Endothelial cell of umbilical vein (primary cell): ENCODE measurements at regions not wholly inside any gene's neighbourhood (a gene's known extent, or its start where the extent isn't known, plus 50 kb on each side); places are given as distances from the start of the nearest gene placed in this dataset.

Experiments used
- BruUV-seq: library from RNA; stranded (reverse); fragments of 400-500 nt; replicated peaks from 2 replicates; lab custom pipeline; 2021; lab: Mats Ljungman, UMichigan
- CTCF ChIA-PET: fragments of 300-600, 350-600 bp; sonication (Branson Sonifier 250); formaldehyde crosslinking; loops from one replicate; lab custom pipeline; 2021; ENCODE audit warnings: antibody characterized with exemption, inconsistent platforms; lab: Charles Lee
- POLR2A ChIA-PET: fragments of 300-600, 350-600 bp; sonication (Branson Sonifier 250); formaldehyde crosslinking; loops from one replicate; lab custom pipeline; 2021; ENCODE audit warnings: antibody characterized with exemption, inconsistent platforms; lab: Charles Lee
- DNase-seq: peaks from one replicate; pipeline ENCODE4 v3.0.0-alpha.2; 2011; ENCODE audit warnings: low read depth, low spot score
- FAIRE-seq: peaks from 2 replicates; lab custom pipeline; 2011; peaks lifted over from hg19 to GRCh38; lab: Jason Lieb, UNC
- H2AFZ ChIP-seq: 2 replicates; pipeline ENCODE4 v1.6.0; 2012; ENCODE audit warnings: low read depth, low read length, control low read depth, inconsistent platforms
- H3K27ac ChIP-seq: 2 replicates; pipeline ENCODE4 v1.5.1; 2011; ENCODE audit warnings: low read depth, mild to moderate bottlenecking, control low read depth, low read length, moderate library complexity; ENCODE audit not compliant: insufficient read depth
- H3K27me3 ChIP-seq, 2 experiments: 2 replicates each; pipeline versions ENCODE4 v1.6.0 to v1.6.1; 2011; ENCODE audit warnings: low read length in 2 of 2, mixed read lengths in 1 of 2; ENCODE audit not compliant: control insufficient read depth in 2 of 2, insufficient read depth in 2 of 2
- H3K36me3 ChIP-seq, 2 experiments: 2 replicates in 1 of 2; 3 replicates in 1 of 2; pipeline ENCODE4 v1.5.1; 2011; ENCODE audit warnings: low read length in 2 of 2, mild to moderate bottlenecking in 1 of 2, moderate library complexity in 1 of 2; ENCODE audit not compliant: control insufficient read depth in 2 of 2, insufficient read depth in 2 of 2; ENCODE audit errors: extremely low read depth in 1 of 2
- H3K4me1 ChIP-seq: 3 replicates; pipeline ENCODE4 v1.5.1; 2011; ENCODE audit warnings: mild to moderate bottlenecking, low read length; ENCODE audit not compliant: control insufficient read depth, insufficient read depth; ENCODE audit errors: extremely low read depth
- H3K4me2 ChIP-seq: 2 replicates; pipeline ENCODE4 v1.6.1; 2011; ENCODE audit warnings: low read length, control low read depth, mixed read lengths; ENCODE audit not compliant: insufficient read depth
- H3K4me3 ChIP-seq, 3 experiments: fragments of 200-600 bp in 1 of 3; sonication (generic), shearing (Covaris generic) in 1 of 3; replicated peaks in 1 of 3; 2 replicates each; pipeline ENCODE4 v1.5.1; 2011 to 2016; ENCODE audit warnings: control low read depth in 3 of 3, low read length in 3 of 3, mild to moderate bottlenecking in 2 of 3, inconsistent platforms in 1 of 3, low read depth in 1 of 3, moderate library complexity in 1 of 3; ENCODE audit not compliant: insufficient read depth in 1 of 3
- H3K79me2 ChIP-seq: 2 replicates; pipeline ENCODE4 v1.6.0; 2012; ENCODE audit warnings: low read length, inconsistent platforms; ENCODE audit not compliant: control insufficient read depth, insufficient read depth
- H3K9ac ChIP-seq: replicated peaks from 2 replicates; pipeline ENCODE3; 2011; ENCODE audit warnings: low read length, control low read depth; ENCODE audit not compliant: insufficient read depth; ENCODE audit errors: extremely low read depth
- H3K9me1 ChIP-seq: replicated peaks from 3 replicates; pipeline ENCODE4 v1.6.0; 2011; ENCODE audit warnings: mild to moderate bottlenecking, low read length; ENCODE audit not compliant: control insufficient read depth, insufficient read depth; ENCODE audit errors: extremely low read depth
- H3K9me3 ChIP-seq: replicated peaks from 2 replicates; pipeline ENCODE4 v1.5.1; 2012; ENCODE audit warnings: low read length, inconsistent platforms; ENCODE audit not compliant: control insufficient read depth, insufficient read depth
- H4K20me1 ChIP-seq: replicated peaks from 2 replicates; pipeline ENCODE3; 2011; ENCODE audit warnings: mild to moderate bottlenecking, low read length; ENCODE audit not compliant: control insufficient read depth, insufficient read depth; ENCODE audit errors: extremely low read depth
- CTCF ChIP-seq, 2 donors: IDR thresholded peaks; 1 replicate in 1 of 2; 2 replicates in 1 of 2; pipeline ENCODE4 v1.5.1; 2011; ENCODE audit warnings: low read length in 2 of 2, mild to moderate bottlenecking in 2 of 2, moderate library complexity in 2 of 2, control low read depth in 1 of 2, inconsistent platforms in 1 of 2, low read depth in 1 of 2; ENCODE audit not compliant: insufficient read depth in 1 of 2; ENCODE audit errors: extremely low read depth in 1 of 2
- EZH2 ChIP-seq: IDR thresholded peaks from 2 replicates; pipeline ENCODE4 v1.6.1; 2012; ENCODE audit warnings: borderline replicate concordance, low read depth, mild to moderate bottlenecking, moderate library complexity, low read length, inconsistent platforms; ENCODE audit not compliant: severe bottlenecking
- FOS ChIP-seq: IDR thresholded peaks from 2 replicates; pipeline ENCODE4 v1.6.1; 2011; ENCODE audit warnings: mild to moderate bottlenecking, low read length, moderate library complexity, borderline replicate concordance; ENCODE audit not compliant: insufficient read depth
- GATA2 ChIP-seq: IDR thresholded peaks from 2 replicates; pipeline ENCODE4 v1.7.0; 2011; ENCODE audit warnings: low read depth, mild to moderate bottlenecking, moderate library complexity, mixed read lengths, low read length; ENCODE audit not compliant: insufficient read length, insufficient read depth
- JUN ChIP-seq: IDR thresholded peaks from 2 replicates; pipeline ENCODE4 v1.6.1; 2011; ENCODE audit warnings: borderline replicate concordance, low read depth; ENCODE audit not compliant: insufficient read length, insufficient read depth
- MAX ChIP-seq: IDR thresholded peaks from 2 replicates; pipeline ENCODE4 v1.6.1; 2011; ENCODE audit not compliant: insufficient read depth, insufficient read length
- MYC ChIP-seq: IDR thresholded peaks from one replicate; pipeline ENCODE4 v1.6.1; 2011; ENCODE audit warnings: mild to moderate bottlenecking, low read depth, low read length
- POLR2A ChIP-seq: IDR thresholded peaks from 2 replicates; pipeline ENCODE4 v1.6.1; 2012; ENCODE audit warnings: low read depth, mild to moderate bottlenecking, control low read depth, low read length
- POLR2AphosphoS5 ChIP-seq: IDR thresholded peaks from 2 replicates; pipeline ENCODE4 v1.6.1; 2012; ENCODE audit warnings: low read depth, mild to moderate bottlenecking, control low read depth, low read length, moderate library complexity; ENCODE audit not compliant: insufficient read depth
- dilution Hi-C: fragments of 300-500 bp; cut with MboI; formaldehyde crosslinking; loops from one replicate; pipeline ENCODE4 v1.15.0; 2019; ENCODE audit warnings: low sequenced_read_pairs; ENCODE audit not compliant: extremely low pct_ligation_motif_present
- intact Hi-C: fragments of 100-400 bp; cut with micrococcal nuclease; formaldehyde crosslinking; loops from one replicate; pipeline ENCODE4 v1.10.0; 2022

GRCh38 chr2:133863106-133863800 is 295.0 kb upstream of the NCKAP5 start:
- FAIRE-seq, result no peak
- no TSS peak for BruUV-seq
- CTCF ChIA-PET, result no interaction called here

More at GRCh38 chr2:133863106-133863800, 295.0 kb upstream of the NCKAP5 start:
- Histone ChIP-seq H3K36me3 (no peaks in the 10 kb centered on the region), H3K27me3 (peaks cover 0 to 7% of the 10 kb centered on the region in 2 experiments), H3K4me3 (no peak overlapping the region), H2AFZ (no peak overlapping the region), H3K9me1 (no peaks in the 10 kb centered on the region), H3K27ac (no peak overlapping the region), H3K79me2 (no peaks in the 10 kb centered on the region), H4K20me1 (no peaks in the 10 kb centered on the region), H3K4me1 (no peaks in the 10 kb centered on the region), H3K4me2 (no peak overlapping the region), H3K9me3 (no peaks in the 10 kb centered on the region), H3K9ac (no peak overlapping the region)
- DNase-seq, result no peak
- intact Hi-C loops (no loop called here), dilution Hi-C loops (no loop called here)
- TF ChIP-seq MYC (no peak), POLR2AphosphoS5 (no peak), EZH2 (no peak), GATA2 (no peak), CTCF (IDR thresholded peaks at IDR 0.05; ENCODE audit: extremely low read depth in 1 of 2, insufficient read depth in 1 of 2, low read depth in 1 of 2, low read length in 2 of 2) (no peak), FOS (no peak), MAX (no peak), JUN (no peak), POLR2A (no peak)
- POLR2A ChIA-PET, result no interaction called here
